GM08714 (cell line): ENCODE measurements at regions not wholly inside any gene's neighbourhood (a gene's known extent, or its start where the extent isn't known, plus 50 kb on each side); places are given as distances from the start of the nearest gene placed in this dataset.

Experiments
- H3K4me3 ChIP-seq: fragments of 200-500 bp; sonication (Bioruptor generic); 2 replicates; pipeline ENCODE4 v1.5.1; 2014; ENCODE audit warnings: mild to moderate bottlenecking, low read length, inconsistent platforms
- ZNF274 ChIP-seq: IDR thresholded peaks from 2 replicates; pipeline ENCODE4 v1.6.1; 2012; ENCODE audit warnings: mild to moderate bottlenecking, low read depth, low read length

DNA sequence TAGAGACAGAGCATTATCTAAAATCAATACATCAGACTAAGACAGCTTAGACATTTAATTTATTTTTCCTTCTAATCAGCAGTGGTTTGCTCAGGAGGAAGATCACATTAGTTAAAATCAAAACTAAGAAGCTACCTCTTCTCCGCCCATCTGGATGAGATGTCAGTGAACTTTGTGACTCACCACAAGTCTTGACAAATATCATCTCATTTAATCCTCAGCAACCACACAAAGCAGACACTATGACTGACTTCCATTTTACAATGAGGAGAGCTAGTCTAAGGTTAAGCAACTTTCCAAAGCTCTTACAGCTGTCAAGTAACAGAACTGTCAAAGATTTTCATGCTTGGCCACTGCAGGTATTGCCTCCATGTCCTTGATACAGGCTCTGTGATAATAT, 289.5 kb downstream of the DEPDC1B start:
- H3K4me3 ChIP-seq: no peak overlapping the region
- no peak for TF ChIP-seq ZNF274

DNA sequence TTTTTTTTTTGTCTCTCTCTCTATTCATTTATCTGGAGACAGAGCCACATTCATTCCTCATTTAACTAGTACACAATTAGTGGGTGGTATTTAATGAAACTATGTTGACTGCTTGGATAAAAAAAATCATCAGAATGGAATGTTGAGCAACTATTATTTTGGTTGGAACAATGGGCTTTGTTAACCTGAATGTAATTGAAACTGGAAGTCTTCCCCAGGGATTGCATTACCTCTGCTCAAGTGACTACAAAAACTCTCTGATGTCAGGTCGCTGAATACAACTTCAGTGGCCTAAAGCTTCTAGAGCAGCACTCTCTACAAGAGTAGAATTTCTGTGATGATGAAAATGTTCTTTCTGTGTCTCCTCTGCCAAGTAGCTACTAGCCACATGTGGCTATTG, 295.8 kb downstream of the DEPDC1B start:
- no peak for TF ChIP-seq ZNF274
- H3K4me3 ChIP-seq: no peak overlapping the region

DNA sequence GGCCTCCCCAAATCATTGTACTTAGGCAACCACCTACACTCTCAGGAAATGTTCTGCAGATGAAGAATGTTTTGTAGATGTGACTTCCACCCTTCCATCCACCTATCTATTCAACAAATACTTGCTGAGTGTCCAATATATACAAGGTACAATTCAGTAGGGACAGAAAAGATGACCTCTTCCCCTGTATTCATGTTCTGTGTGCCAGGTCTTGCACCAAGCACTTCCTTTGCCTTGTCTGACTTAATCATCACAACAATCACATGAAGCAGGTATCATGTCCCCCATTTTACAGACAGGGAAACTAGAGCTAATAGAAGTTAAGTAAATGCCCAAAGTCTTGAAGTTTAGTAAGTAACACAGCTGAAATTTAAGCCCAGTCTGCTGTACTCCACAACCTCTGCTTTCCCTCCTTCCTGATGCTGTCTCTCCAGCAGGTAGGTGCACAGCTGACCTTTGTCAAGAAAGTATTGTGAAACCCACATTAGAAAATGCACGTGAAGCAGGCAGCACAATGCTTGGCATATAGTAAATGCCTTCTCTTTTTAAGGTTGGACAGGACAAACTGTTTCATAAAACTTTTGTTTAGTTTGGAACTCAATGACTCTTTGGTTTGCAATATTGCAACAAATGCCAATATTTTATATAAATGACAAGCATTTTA, 296.5 kb downstream of the DEPDC1B start:
- H3K4me3 ChIP-seq: no peak overlapping the region
- no peak for TF ChIP-seq ZNF274

DNA sequence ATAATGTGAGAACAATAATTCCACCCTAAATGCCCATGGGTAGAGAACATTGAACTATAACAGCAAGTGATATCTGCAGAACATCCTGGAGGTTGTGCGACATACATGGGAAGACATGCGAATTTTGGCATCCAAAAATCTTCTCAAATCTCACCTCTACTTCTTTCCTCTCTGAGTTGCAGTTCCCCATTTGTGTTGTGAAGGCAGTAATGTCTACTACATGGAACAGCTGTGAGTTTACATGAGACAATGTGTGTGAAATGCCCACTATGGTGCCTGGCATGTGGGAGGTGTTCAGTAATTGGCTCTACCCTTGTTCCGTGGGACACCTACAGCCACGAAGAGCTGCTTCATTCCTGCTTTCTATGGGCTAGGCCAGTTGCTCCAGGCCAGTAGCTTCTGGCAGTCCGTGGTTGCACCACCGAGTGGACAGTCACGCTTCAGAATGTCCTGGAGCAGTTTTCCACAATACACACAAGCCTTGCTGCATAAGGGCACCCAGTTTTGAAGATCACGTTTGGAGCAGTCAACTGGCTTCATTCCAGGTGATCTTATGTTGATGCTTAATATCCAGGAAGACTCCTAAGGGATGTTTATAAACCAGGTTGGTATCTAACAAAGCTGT, 297.7 kb downstream of the DEPDC1B start:
- no peak for TF ChIP-seq ZNF274
- no peak overlapping the region for H3K4me3 ChIP-seq

DNA sequence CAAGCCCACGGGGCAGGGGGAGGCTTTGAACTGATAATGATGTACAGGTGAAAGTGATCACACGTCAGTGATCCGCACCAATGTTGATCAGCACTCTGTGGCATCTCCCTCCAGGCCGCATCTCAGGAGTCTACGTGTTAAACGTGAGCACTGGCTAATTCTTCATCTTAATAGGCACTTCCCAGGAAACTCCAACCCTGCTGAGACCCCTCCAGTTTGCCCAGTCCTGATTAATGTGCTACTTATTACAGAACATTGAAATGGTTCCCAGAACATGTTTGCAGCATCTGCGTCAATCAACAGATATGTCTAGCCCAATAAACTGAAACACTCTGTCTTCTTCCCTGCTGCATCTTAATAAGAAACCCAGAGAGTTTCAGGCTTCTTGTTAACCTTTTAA, 298.4 kb downstream of the DEPDC1B start:
- H3K4me3 ChIP-seq: no peak overlapping the region
- TF ChIP-seq ZNF274: no peak

DNA sequence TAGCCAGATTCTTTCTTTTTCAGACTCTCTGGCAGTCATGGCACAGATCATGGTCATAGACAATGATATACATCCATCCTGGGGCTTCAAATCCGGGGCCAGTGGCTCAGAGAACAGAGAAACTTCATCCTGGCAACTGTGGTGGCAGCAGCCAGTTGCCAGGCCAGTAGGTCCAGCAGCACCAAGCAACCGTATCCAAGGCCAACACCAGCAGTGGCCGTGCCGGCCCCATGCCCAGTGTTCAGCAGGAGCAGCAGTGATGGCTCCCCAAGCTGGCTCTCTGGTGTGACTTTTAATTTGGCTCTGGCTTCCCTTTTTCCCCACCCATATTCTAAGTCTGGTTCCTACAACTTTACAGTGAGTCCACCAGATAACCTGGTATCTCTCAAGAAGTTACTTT, 300.5 kb downstream of the DEPDC1B start:
- no peak overlapping the region for H3K4me3 ChIP-seq
- no peak for TF ChIP-seq ZNF274

DNA sequence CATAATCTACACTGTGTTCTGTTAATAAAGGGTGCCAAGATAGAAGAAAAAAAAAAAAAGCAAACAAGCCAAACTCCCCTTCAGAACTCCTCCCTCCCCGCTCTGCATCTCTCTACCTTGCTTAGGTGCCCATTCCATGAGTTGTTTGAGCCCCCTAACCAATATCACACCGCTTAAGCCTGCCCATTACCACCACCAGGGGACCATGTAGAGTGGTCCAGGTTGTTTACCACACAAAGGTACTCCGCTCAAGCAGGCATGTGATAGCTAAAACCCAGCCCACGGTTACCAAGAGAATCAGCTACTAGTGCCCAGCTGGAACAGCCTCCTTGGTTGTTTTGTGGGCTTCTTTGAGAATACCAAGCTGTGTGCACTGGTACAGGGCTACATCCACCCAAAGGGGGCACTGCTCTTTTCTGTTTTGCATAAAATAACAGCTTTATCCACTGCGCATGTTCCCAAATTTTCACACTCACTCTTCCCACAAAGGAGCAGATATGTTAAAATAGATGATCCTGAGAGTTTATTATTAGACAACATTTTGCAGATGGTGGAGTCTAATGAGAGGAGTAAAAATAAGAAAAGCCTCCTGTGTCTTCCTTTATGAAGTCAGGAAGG, 304.1 kb downstream of the DEPDC1B start:
- no peak overlapping the region for H3K4me3 ChIP-seq
- no peak for TF ChIP-seq ZNF274

DNA sequence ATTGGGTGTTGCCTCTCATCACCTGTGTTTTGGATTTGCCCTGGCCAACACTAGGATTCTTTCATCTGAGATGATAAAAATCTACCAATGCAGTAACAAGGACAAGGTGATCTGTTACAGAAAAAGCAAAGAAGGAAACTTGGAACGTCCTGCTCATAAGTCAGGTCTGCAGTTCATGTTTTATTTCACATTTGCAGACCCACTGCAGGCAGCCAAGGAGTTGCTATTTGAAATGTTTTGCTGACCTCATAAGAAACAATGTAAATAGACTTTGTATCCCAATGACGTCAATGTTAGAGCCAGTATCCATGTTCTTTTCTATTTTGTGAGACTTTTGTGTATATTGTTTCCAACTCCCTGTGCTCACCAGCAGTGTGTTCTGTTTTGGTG, 312.9 kb downstream of the DEPDC1B start:
- TF ChIP-seq ZNF274: no peak
- no peak overlapping the region for H3K4me3 ChIP-seq

DNA sequence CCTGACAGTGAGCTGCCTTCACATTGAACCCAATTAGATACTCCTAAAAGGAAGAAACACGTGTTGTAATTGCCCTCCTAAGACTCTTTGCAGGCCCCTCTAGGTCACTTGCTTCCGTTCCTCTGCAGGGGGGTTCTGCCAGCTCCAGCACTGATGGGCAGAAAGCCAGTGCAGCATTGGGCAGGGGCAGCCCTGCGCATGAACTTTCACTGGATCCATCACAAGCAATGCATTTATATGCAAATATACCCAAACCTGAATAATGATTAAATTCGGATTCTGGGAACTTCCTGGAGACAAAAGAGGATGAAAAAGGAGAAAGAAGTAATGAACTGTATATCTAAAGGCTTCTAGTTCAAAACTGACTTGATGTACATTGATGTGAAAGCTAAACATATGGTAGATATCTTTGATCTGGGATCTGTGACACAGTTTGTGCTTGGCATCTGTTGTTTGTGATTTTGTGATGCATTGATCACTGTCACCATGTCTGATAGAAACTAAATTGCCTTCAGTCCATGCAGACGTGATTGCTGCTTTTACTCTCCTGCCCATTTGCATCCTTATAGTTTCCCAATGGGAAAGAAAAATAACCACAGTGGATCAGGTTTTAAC, 313.4 kb downstream of the DEPDC1B start:
- H3K4me3 ChIP-seq: no peak overlapping the region
- no peak for TF ChIP-seq ZNF274

DNA sequence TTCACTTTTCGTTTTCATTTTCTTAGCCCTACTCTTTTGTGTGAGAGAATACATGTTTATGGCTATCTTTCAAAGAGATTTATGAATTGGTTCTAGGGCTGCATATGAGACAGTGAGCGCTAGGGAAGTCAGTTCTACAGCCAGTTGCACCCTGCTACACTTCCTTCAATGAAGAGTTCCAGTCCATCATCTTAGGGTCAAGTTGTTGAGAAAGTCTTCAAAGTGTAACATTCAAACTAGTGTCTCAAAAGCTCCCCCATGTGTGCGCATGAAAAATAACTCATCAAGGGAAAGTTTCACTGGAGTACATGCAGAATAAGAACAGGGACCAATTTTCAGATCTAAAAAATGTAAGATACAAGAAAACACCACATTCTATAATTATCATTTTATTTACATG, 317.2 kb downstream of the DEPDC1B start:
- no peak for TF ChIP-seq ZNF274

DNA sequence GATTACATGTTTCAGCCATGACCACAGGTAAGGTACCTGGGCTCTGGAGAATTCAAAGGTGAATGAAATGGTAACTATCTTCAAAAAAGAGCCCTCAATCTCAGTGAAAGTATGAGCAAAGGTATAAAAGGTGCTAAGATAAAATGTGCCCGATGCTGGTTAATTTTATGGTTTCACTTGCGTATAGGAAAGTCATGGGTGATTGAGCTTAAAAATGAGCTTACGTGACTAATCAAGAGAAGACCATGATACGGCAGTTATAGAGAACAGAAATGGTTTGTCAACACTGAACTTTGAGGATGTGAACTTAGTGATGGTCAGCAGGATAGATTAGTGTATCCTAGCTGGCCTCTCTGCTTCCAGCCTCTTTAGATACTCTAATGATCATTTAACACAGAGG, 320.1 kb downstream of the DEPDC1B start:
- TF ChIP-seq ZNF274: no peak

More for the DNA sequence above, 317.2 kb downstream of the DEPDC1B start:
- no peak overlapping the region for H3K4me3 ChIP-seq

DNA sequence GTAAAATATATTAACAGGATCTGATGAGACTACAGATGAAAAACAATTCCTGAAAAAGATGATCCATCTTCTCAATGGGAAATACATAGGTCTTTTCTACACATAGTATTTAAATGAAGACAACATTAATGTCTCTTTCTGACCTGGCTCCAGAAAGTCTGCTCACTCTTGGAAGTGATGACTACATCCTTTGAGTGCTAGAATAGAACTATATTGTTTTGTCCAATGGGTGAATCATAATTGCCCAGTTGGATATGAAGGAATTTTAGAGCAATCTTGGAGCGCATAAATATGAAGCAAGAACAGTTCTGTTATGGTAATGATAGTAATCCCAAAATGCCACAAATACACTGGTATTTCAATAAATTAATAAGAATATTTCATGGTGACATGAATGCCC, 322.1 kb downstream of the DEPDC1B start:
- TF ChIP-seq ZNF274: no peak
- no peak overlapping the region for H3K4me3 ChIP-seq

More for the DNA sequence above, 320.1 kb downstream of the DEPDC1B start:
- H3K4me3 ChIP-seq: no peak overlapping the region

DNA sequence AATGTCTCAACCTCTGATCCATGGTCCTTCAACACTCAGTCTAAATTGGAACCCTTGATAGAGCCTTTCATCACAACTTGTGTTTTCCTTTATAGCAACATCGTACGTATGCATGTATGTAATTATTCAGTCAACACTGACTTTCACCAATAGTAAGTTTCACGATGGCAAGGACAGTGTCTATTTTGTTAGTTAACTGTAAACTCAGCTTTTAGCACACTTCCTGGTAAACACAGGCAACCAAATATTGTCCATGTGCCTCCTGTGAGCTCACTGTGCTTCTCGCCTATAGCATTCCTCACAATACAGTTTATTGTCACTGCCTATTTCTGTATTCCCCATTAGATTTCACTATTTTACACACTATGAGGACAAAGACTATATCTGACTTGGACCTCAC, 323.1 kb downstream of the DEPDC1B start:
- no peak for TF ChIP-seq ZNF274

DNA sequence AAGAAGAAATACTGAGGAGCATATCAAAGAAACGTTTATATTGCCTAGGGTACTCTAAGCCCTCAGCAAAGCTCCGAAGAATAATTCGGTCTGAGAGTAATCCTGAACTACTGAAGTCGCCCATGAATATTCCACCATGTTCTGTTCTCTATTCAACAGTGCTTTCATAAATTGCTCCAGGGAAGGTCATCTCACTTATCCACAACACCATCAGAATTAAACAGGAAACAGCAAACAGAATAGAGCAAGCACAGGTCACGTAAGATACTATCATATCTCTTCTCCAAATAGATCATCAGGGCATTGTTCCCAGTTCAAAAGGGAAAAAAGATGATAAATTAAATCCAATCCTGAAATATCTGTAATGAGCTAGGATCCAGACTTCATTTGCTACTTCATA, 325.6 kb downstream of the DEPDC1B start:
- H3K4me3 ChIP-seq: no peak overlapping the region
- no peak for TF ChIP-seq ZNF274

More for the DNA sequence above, 323.1 kb downstream of the DEPDC1B start:
- H3K4me3 ChIP-seq: no peak overlapping the region

DNA sequence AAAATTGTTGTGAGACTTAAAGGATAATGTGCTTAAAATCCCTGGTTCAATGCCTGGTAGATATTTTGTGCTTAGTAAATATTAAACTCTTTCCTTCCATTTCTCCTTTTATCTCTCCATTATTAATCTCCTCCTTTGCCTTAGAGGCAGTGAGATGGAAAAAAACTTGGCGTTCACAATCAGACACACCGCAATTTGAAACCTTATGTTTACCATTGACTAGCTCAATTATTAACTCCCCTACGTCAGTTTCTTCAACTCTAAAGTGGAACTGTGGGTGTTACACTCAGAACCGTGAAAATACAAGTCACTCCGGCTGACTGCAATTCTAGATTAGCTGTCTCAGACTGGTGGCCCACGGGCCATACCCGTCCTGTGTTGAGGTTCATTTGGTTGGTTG, 327.2 kb downstream of the DEPDC1B start:
- no peak for TF ChIP-seq ZNF274

More for the DNA sequence above, 327.2 kb downstream of the DEPDC1B start:
- no peak overlapping the region for H3K4me3 ChIP-seq
